Astrocyte (in vitro differentiated cells and primary cell): ENCODE measurements at regions not wholly inside any gene's neighbourhood (a gene's known extent, or its start where the extent isn't known, plus 50 kb on each side); places are given as distances from the start of the nearest gene placed in this dataset.

Experiments
- DNase-seq: peaks from one replicate; pipeline ENCODE4 v3.0.0-alpha.2; 2010; ENCODE audit warnings: low read depth
- FAIRE-seq: peaks from 2 replicates; lab custom pipeline; 2011; peaks lifted over from hg19 to GRCh38; lab: Jason Lieb, UNC
- H2AFZ ChIP-seq: 2 replicates; pipeline ENCODE4 v1.6.0; 2012; ENCODE audit warnings: low read depth, low read length, inconsistent platforms
- H3K27ac ChIP-seq: 2 replicates; pipeline ENCODE4 v1.5.1; 2011; ENCODE audit warnings: low read depth, low read length, inconsistent platforms
- H3K27me3 ChIP-seq: 2 replicates; pipeline ENCODE4 v1.6.0; 2011; ENCODE audit warnings: low read length, inconsistent platforms; ENCODE audit not compliant: insufficient read depth
- H3K36me3 ChIP-seq: 2 replicates; pipeline ENCODE4 v1.5.1; 2011; ENCODE audit warnings: low read length, inconsistent platforms; ENCODE audit not compliant: insufficient read depth
- H3K4me1 ChIP-seq: 2 replicates; pipeline ENCODE4 v1.5.1; 2011; ENCODE audit warnings: low read length, inconsistent platforms; ENCODE audit not compliant: insufficient read depth
- H3K4me2 ChIP-seq: 2 replicates; pipeline ENCODE4 v1.6.0; 2012; ENCODE audit warnings: low read length, inconsistent platforms
- H3K4me3 ChIP-seq: 2 replicates; pipeline ENCODE4 v1.5.1; 2011; ENCODE audit warnings: low read depth, mild to moderate bottlenecking, low read length, inconsistent platforms; ENCODE audit not compliant: insufficient read depth
- H3K79me2 ChIP-seq: 2 replicates; pipeline ENCODE4 v1.6.0; 2012; ENCODE audit warnings: mild to moderate bottlenecking, low read length, inconsistent platforms; ENCODE audit not compliant: insufficient read depth
- H3K9ac ChIP-seq: 2 replicates; pipeline ENCODE4 v1.6.0; 2012; ENCODE audit warnings: mild to moderate bottlenecking, low read length, inconsistent platforms
- H3K9me3 ChIP-seq: 2 replicates; pipeline ENCODE4 v1.5.1; 2012; ENCODE audit warnings: low read depth, mild to moderate bottlenecking, low read length, inconsistent platforms; ENCODE audit not compliant: insufficient read depth
- H4K20me1 ChIP-seq: 2 replicates; pipeline ENCODE4 v1.6.0; 2012; ENCODE audit warnings: low read length, inconsistent platforms; ENCODE audit not compliant: insufficient read depth
- H3K27ac Mint-ChIP-seq: one replicate; pipeline ENCODE4 v1.8.0; 2021; ENCODE audit warnings: mild to moderate bottlenecking, mixed read lengths; ENCODE audit not compliant: unreplicated experiment
- H3K27me3 Mint-ChIP-seq: one replicate; pipeline ENCODE4 v1.8.0; 2021; ENCODE audit warnings: low read depth, mixed read lengths; ENCODE audit not compliant: unreplicated experiment
- H3K36me3 Mint-ChIP-seq: one replicate; pipeline ENCODE4 v1.8.0; 2021; ENCODE audit warnings: low read depth, mixed read lengths; ENCODE audit not compliant: unreplicated experiment
- H3K4me1 Mint-ChIP-seq: one replicate; pipeline ENCODE4 v1.8.0; 2021; ENCODE audit warnings: low read depth, mixed read lengths; ENCODE audit not compliant: unreplicated experiment
- H3K4me3 Mint-ChIP-seq: one replicate; pipeline ENCODE4 v1.8.0; 2021; ENCODE audit warnings: mild to moderate bottlenecking, moderate library complexity, mixed read lengths; ENCODE audit not compliant: unreplicated experiment
- H3K9me3 Mint-ChIP-seq: one replicate; pipeline ENCODE4 v1.8.0; 2021; ENCODE audit warnings: mild to moderate bottlenecking, mixed read lengths; ENCODE audit not compliant: unreplicated experiment
- EZH2 ChIP-seq: IDR thresholded peaks from 2 replicates; pipeline ENCODE4 v1.6.1; 2012; ENCODE audit warnings: mild to moderate bottlenecking, low read length, inconsistent platforms; ENCODE audit not compliant: insufficient read depth
- TF ChIP-seq, protein P1 (sequence below): IDR thresholded peaks from 2 replicates; pipeline ENCODE4 v1.5.1; 2011; ENCODE audit warnings: low read depth, mild to moderate bottlenecking, inconsistent platforms, low read length, moderate library complexity; ENCODE audit not compliant: insufficient read depth

DNA sequence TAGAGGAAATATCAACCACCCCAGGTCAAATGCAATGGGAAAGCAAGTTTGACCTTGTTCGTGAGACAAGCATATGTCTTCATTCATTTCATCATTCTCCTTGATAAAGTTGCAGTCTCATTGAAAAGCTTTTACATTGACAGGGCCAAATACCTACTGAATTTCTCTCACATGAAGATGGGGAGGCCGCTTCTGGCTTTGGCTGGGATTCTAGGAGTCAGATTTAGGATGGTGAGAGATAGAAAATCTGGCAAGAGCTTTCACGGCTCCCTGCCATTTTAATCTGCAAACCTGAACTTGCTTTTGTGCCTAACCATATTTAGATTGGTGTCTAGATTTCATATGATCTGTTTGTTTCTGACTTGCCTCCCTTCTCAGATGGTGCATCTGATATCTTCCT lies 88.0 kb downstream of the TMEM100 start:
- TF ChIP-seq EZH2 = no peak
- TF ChIP-seq, protein P1, sequence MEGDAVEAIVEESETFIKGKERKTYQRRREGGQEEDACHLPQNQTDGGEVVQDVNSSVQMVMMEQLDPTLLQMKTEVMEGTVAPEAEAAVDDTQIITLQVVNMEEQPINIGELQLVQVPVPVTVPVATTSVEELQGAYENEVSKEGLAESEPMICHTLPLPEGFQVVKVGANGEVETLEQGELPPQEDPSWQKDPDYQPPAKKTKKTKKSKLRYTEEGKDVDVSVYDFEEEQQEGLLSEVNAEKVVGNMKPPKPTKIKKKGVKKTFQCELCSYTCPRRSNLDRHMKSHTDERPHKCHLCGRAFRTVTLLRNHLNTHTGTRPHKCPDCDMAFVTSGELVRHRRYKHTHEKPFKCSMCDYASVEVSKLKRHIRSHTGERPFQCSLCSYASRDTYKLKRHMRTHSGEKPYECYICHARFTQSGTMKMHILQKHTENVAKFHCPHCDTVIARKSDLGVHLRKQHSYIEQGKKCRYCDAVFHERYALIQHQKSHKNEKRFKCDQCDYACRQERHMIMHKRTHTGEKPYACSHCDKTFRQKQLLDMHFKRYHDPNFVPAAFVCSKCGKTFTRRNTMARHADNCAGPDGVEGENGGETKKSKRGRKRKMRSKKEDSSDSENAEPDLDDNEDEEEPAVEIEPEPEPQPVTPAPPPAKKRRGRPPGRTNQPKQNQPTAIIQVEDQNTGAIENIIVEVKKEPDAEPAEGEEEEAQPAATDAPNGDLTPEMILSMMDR = no peak
- DNase-seq (no peak), FAIRE-seq (no peak)
- Mint-ChIP-seq H3K27ac (no peak overlapping the region), H3K4me3 (no peak overlapping the region), H3K36me3 (no peaks in the 10 kb centered on the region), H3K9me3 (no peaks in the 10 kb centered on the region), H3K27me3 (no peaks in the 10 kb centered on the region), H3K4me1 (no peaks in the 10 kb centered on the region)
- Histone ChIP-seq H3K4me2 (no peak overlapping the region), H3K9ac (no peak overlapping the region), H3K27me3 (no peaks in the 10 kb centered on the region), H3K4me3 (no peak overlapping the region), H3K79me2 (no peaks in the 10 kb centered on the region), H4K20me1 (no peaks in the 10 kb centered on the region), H3K36me3 (no peaks in the 10 kb centered on the region), H3K27ac (no peak overlapping the region), H2AFZ (no peak overlapping the region), H3K4me1 (no peaks in the 10 kb centered on the region), H3K9me3 (no peaks in the 10 kb centered on the region)

DNA sequence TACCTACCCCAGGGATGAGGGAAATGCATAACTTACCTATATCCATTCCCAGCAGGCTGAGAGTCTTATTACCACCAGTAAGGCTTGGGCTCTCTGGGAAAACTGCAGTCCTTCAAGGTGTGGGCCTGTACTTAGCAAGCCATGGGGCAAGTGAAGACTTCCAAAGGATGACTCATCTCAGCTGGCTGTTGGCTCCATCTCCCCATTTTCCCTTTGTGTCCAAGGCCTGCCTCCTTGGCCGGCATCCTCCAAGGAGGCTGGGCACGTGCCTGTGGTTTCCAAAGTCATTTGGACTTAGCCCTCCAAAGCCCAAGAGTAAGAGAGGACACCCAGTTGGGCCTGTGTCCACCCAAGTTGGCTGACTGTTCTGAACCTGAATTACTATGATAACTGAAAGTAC lies 89.8 kb downstream of the TMEM100 start:
- Histone ChIP-seq H3K4me3 (no peak overlapping the region), H3K4me2 (no peak overlapping the region), H3K27ac (no peak overlapping the region), H3K36me3 (no peaks in the 10 kb centered on the region), H3K9ac (no peak overlapping the region), H3K27me3 (no peaks in the 10 kb centered on the region), H3K4me1 (no peaks in the 10 kb centered on the region), H4K20me1 (no peaks in the 10 kb centered on the region), H3K79me2 (no peaks in the 10 kb centered on the region), H2AFZ (no peak overlapping the region), H3K9me3 (no peaks in the 10 kb centered on the region)
- TF ChIP-seq, protein P1 = no peak
- no peak for TF ChIP-seq EZH2
- no peaks in the 10 kb centered on the region for H3K9me3 Mint-ChIP-seq
- peak; percentile 23 for DNase-seq
- no peaks in the 10 kb centered on the region for H3K36me3 Mint-ChIP-seq
- no peak overlapping the region for H3K4me3 Mint-ChIP-seq
- H3K4me1 Mint-ChIP-seq = no peaks in the 10 kb centered on the region
- no peaks in the 10 kb centered on the region for H3K27me3 Mint-ChIP-seq
- no peak for FAIRE-seq
- no peak overlapping the region for H3K27ac Mint-ChIP-seq

DNA sequence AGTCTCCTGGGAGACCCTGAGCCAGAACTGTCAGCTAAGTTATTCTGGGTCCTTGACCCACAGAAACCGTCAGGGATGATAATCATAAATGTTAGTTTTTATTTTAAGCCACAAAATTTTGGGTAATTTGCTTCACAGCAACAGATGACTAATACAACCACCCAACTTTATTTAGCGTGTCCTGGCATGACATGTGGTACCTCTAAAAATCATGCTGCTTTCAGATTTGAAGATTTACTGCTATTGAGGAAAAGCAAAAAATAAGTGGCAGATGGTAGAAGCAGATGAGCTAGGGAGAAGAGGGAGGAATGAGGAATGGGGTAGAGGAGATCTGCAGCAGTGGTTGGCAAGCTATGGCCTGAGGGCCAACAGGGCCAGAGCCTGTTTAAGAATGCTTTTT lies 90.4 kb downstream of the TMEM100 start:
- Histone ChIP-seq H3K9me3 (no peaks in the 10 kb centered on the region), H3K4me1 (no peaks in the 10 kb centered on the region), H3K4me2 (no peak overlapping the region), H2AFZ (no peak overlapping the region), H3K27me3 (no peaks in the 10 kb centered on the region), H3K36me3 (no peaks in the 10 kb centered on the region), H4K20me1 (no peaks in the 10 kb centered on the region), H3K79me2 (no peaks in the 10 kb centered on the region), H3K4me3 (no peak overlapping the region), H3K27ac (no peak overlapping the region), H3K9ac (no peak overlapping the region)
- Mint-ChIP-seq H3K9me3 (no peaks in the 10 kb centered on the region), H3K27ac (no peak overlapping the region), H3K36me3 (no peaks in the 10 kb centered on the region), H3K4me1 (no peaks in the 10 kb centered on the region), H3K4me3 (no peak overlapping the region), H3K27me3 (no peaks in the 10 kb centered on the region)
- FAIRE-seq (no peak), DNase-seq (no peak)
- TF ChIP-seq, protein P1 = no peak
- TF ChIP-seq EZH2 = no peak
